WTC11 (cell line): ENCODE measurements at regions not wholly inside any gene's neighbourhood (a gene's known extent, or its start where the extent isn't known, plus 50 kb on each side); places are given as distances from the start of the nearest gene placed in this dataset.

ENCODE experiments used
- ATAC-seq: fragments of 200-7000 bp; cut with Tn5 transposase; 2 replicates; pipeline ENCODE4 v1.10.0; 2021; ENCODE audit warnings: mild to moderate bottlenecking, moderate library complexity
- CTCF ChIA-PET: fragments of 300-600 bp; sonication (Branson Sonifier 250); formaldehyde crosslinking; loops from one replicate; lab custom pipeline; 2021; ENCODE audit warnings: antibody characterized with exemption; lab: Charles Lee
- POLR2A ChIA-PET: fragments of 350-600 bp; sonication (Branson Sonifier 250); formaldehyde crosslinking; loops from one replicate; lab custom pipeline; 2021; ENCODE audit warnings: antibody characterized with exemption; lab: Charles Lee
- DNase-seq: peaks from one replicate; pipeline ENCODE4 v3.0.0; 2021; ENCODE audit warnings: low spot score
- H3K27ac Mint-ChIP-seq: 2 replicates; pipeline ENCODE4 v1.8.0; 2021; ENCODE audit warnings: mixed read lengths
- H3K27me3 Mint-ChIP-seq: 2 replicates; pipeline ENCODE4 v1.8.0; 2021; ENCODE audit warnings: low read depth, mild to moderate bottlenecking, moderate library complexity, mixed read lengths
- H3K36me3 Mint-ChIP-seq: 2 replicates; pipeline ENCODE4 v1.8.0; 2021; ENCODE audit warnings: mixed read lengths
- H3K4me1 Mint-ChIP-seq: 2 replicates; pipeline ENCODE4 v1.8.0; 2022; ENCODE audit warnings: mixed read lengths
- H3K4me3 Mint-ChIP-seq: 2 replicates; pipeline ENCODE4 v1.8.0; 2021; ENCODE audit warnings: mild to moderate bottlenecking, moderate library complexity, mixed read lengths
- H3K9me3 Mint-ChIP-seq: 2 replicates; pipeline ENCODE4 v1.8.0; 2021; ENCODE audit warnings: mixed read lengths
- AR ChIP-seq: fragments of 250-450 bp; sonication (Bioruptor Pico); IDR thresholded peaks from 2 replicates; pipeline ENCODE4 v1.9.0; 2021; ENCODE audit warnings: mild to moderate bottlenecking
- ARID4B ChIP-seq: sonication (generic); formaldehyde crosslinking; IDR thresholded peaks from 2 replicates; pipeline ENCODE4 v1.8.0; 2023; ENCODE audit warnings: missing genetic modification reagents, mild to moderate bottlenecking, borderline replicate concordance
- E2F1 ChIP-seq: sonication (generic); formaldehyde crosslinking; IDR thresholded peaks from 2 replicates; pipeline ENCODE4 v1.8.0; 2022; ENCODE audit warnings: mild to moderate bottlenecking, missing genetic modification reagents
- EMX1 ChIP-seq: fragments of 250-450 bp; sonication (Bioruptor Pico); IDR thresholded peaks from 2 replicates; pipeline ENCODE4 v1.8.0; 2021; ENCODE audit warnings: mild to moderate bottlenecking
- FOXJ3 ChIP-seq: sonication (generic); formaldehyde crosslinking; IDR thresholded peaks from 2 replicates; pipeline ENCODE4 v1.9.0; 2021; ENCODE audit warnings: missing genetic modification reagents, mild to moderate bottlenecking, borderline replicate concordance
- NFE2L1 ChIP-seq: sonication (generic); formaldehyde crosslinking; IDR thresholded peaks from 2 replicates; pipeline ENCODE4 v1.8.1; 2023; ENCODE audit warnings: missing genetic modification reagents
- PRRX2 ChIP-seq: fragments of 250-450 bp; sonication (Bioruptor Pico); IDR thresholded peaks from 2 replicates; pipeline ENCODE4 v1.8.0; 2021; ENCODE audit warnings: mild to moderate bottlenecking
- RELA ChIP-seq: sonication (generic); formaldehyde crosslinking; IDR thresholded peaks from 2 replicates; pipeline ENCODE4 v1.8.1; 2022; ENCODE audit warnings: missing genetic modification reagents, mild to moderate bottlenecking, borderline replicate concordance
- SMAD3 ChIP-seq: sonication (generic); formaldehyde crosslinking; IDR thresholded peaks from 2 replicates; pipeline ENCODE4 v1.8.0; 2022; ENCODE audit warnings: missing genetic modification reagents, mild to moderate bottlenecking, borderline replicate concordance
- TCF7 ChIP-seq: sonication (generic); formaldehyde crosslinking; IDR thresholded peaks from 2 replicates; pipeline ENCODE4 v1.8.0; 2022; ENCODE audit warnings: mild to moderate bottlenecking, low read depth, missing genetic modification reagents, moderate library complexity
- TEAD1 ChIP-seq: sonication (generic); formaldehyde crosslinking; IDR thresholded peaks from 2 replicates; pipeline ENCODE4 v1.8.0; 2022; ENCODE audit warnings: mild to moderate bottlenecking, missing genetic modification reagents
- TEAD4 ChIP-seq: sonication (generic); formaldehyde crosslinking; IDR thresholded peaks from 2 replicates; pipeline ENCODE4 v1.8.0; 2022; ENCODE audit warnings: mild to moderate bottlenecking, missing genetic modification reagents
- TP53 ChIP-seq: sonication (generic); formaldehyde crosslinking; IDR thresholded peaks from 2 replicates; pipeline ENCODE4 v1.8.1; 2023; ENCODE audit warnings: mild to moderate bottlenecking, missing genetic modification reagents
- ZNF121 ChIP-seq: sonication (generic); formaldehyde crosslinking; IDR thresholded peaks from 2 replicates; pipeline ENCODE4 v1.8.0; 2023; ENCODE audit warnings: missing genetic modification reagents
- ZNF317 ChIP-seq: sonication (generic); formaldehyde crosslinking; IDR thresholded peaks from 2 replicates; pipeline ENCODE4 v1.8.1; 2023; ENCODE audit warnings: low read depth, mild to moderate bottlenecking, moderate library complexity, missing genetic modification reagents, borderline replicate concordance
- ZNF416 ChIP-seq: fragments of 250-450 bp; sonication (Bioruptor Pico); IDR thresholded peaks from 2 replicates; pipeline ENCODE4 v1.9.0; 2021; ENCODE audit warnings: mild to moderate bottlenecking, inconsistent platforms
- ZNF425 ChIP-seq: fragments of 250-450 bp; sonication (Bioruptor Pico); conservative IDR thresholded peaks from 2 replicates; pipeline ENCODE4 v1.9.0; 2021; ENCODE audit warnings: mild to moderate bottlenecking
- ZNF512 ChIP-seq: sonication (generic); formaldehyde crosslinking; IDR thresholded peaks from 2 replicates; pipeline ENCODE4 v1.8.1; 2022; ENCODE audit warnings: missing genetic modification reagents, borderline replicate concordance
- ZNF671 ChIP-seq: fragments of 250-450 bp; sonication (Bioruptor Pico); IDR thresholded peaks from 2 replicates; pipeline ENCODE4 v1.8.0; 2021; ENCODE audit warnings: mild to moderate bottlenecking
- ZSCAN18 ChIP-seq: fragments of 250-450 bp; sonication (Bioruptor Pico); IDR thresholded peaks from 2 replicates; pipeline ENCODE4 v2.1.2; 2022; ENCODE audit warnings: mild to moderate bottlenecking, moderate library complexity

- TF ChIP-seq ZNF425 (CRISPR knock-in tag), result no peak
- TF ChIP-seq EMX1 (CRISPR knock-in tag), result no peak
- no peak for TF ChIP-seq ZNF416 (CRISPR knock-in tag)
- no peak for TF ChIP-seq ZNF512
These were observed 619.9 kb downstream of the TBC1D22A start (continued) for GRCh38 chr22:47382164-47382890.

GRCh38 chr22:47381240-47381639 is 618.8 kb downstream of the TBC1D22A start:
- POLR2A ChIA-PET, result no interaction called here
- no peaks in the 10 kb centered on the region for H3K4me1 Mint-ChIP-seq
- ATAC-seq (no peak), DNase-seq (no peak)
- CTCF ChIA-PET, result no interaction called here
- H3K9me3 Mint-ChIP-seq, result peaks cover 45% of the 10 kb centered on the region
- H3K4me3 Mint-ChIP-seq, result no peak overlapping the region
- peaks cover 23% of the 10 kb centered on the region for H3K36me3 Mint-ChIP-seq
- H3K27me3 Mint-ChIP-seq, result peaks cover 22% of the 10 kb centered on the region
- no peak overlapping the region for H3K27ac Mint-ChIP-seq
- no peak for TF ChIP-seq ZNF317
- no peak for TF ChIP-seq SMAD3 (CRISPR knock-in tag)
- TF ChIP-seq E2F1 (CRISPR knock-in tag), result no peak
- TF ChIP-seq TEAD4 (CRISPR knock-in tag), result no peak
- no peak for TF ChIP-seq FOXJ3 (CRISPR knock-in tag)
- no peak for TF ChIP-seq NFE2L1 (CRISPR knock-in tag)
- TF ChIP-seq PRRX2 (CRISPR knock-in tag), result no peak
- no peak for TF ChIP-seq TEAD1 (CRISPR knock-in tag)
- no peak for TF ChIP-seq ZNF121 (CRISPR knock-in tag)
- TF ChIP-seq TP53 (CRISPR knock-in tag), result no peak
- TF ChIP-seq ZNF671, result no peak
- TF ChIP-seq AR (CRISPR knock-in tag), result no peak

- H3K27ac Mint-ChIP-seq, result no peak overlapping the region
- peaks cover 23% of the 10 kb centered on the region for H3K36me3 Mint-ChIP-seq
- no peak overlapping the region for H3K4me3 Mint-ChIP-seq
- ATAC-seq (no peak), DNase-seq (no peak)
- peaks cover 45% of the 10 kb centered on the region for H3K9me3 Mint-ChIP-seq
- peaks cover 22% of the 10 kb centered on the region for H3K27me3 Mint-ChIP-seq
- H3K4me1 Mint-ChIP-seq, result no peaks in the 10 kb centered on the region
- POLR2A ChIA-PET, result no interaction called here
- CTCF ChIA-PET, result no interaction called here
- TF ChIP-seq RELA (CRISPR knock-in tag), result no peak
- no peak for TF ChIP-seq TCF7 (CRISPR knock-in tag)
- TF ChIP-seq ARID4B (CRISPR knock-in tag), result no peak
- no peak for TF ChIP-seq ZSCAN18 (CRISPR knock-in tag)
These were observed 618.2 kb downstream of the TBC1D22A start for GRCh38 chr22:47380692-47381091.
